Posterior vena cava (tissue), 2 donors: ENCODE measurements at regions not wholly inside any gene's neighbourhood (a gene's known extent, or its start where the extent isn't known, plus 50 kb on each side); places are given as distances from the start of the nearest gene placed in this dataset.
"Not testable (repeated sequence)": the region's sequence is repeated elsewhere in the genome, so short reads cannot be mapped to it uniquely, and the experiment has no call there.

Experiments
- DNase-seq: peaks from one replicate; pipeline ENCODE4 v3.0.0-alpha.2; 2020; ENCODE audit warnings: low spot score
- intact Hi-C, 2 donors: fragments of 100-400 bp; cut with DNase I; formaldehyde crosslinking; loops; one replicate each; pipeline versions ENCODE4 v1.14.1 to v1.14.2; 2022 to 2023
- donor health status: DM: yes; HTN: yes; CAD: no.
- donor health status: DM: yes; HTN: yes; CAD: no.

- intact Hi-C loops, result loop anchor here in 1 of 2 donors (10.0 kb wide), 1 partner anchor 156 kb away; no protein-coding TSS in a partner anchor
- no peak for DNase-seq
Observed at GRCh38 chr3:110470310-110470709, 601.3 kb upstream of the NECTIN3 start.

GRCh38 chr3:110473405-110473804 lies 598.2 kb upstream of the NECTIN3 start:
- intact Hi-C loops, result loop anchor here in 1 of 2 donors (10.0 kb wide), 1 partner anchor 159 kb away; no protein-coding TSS in a partner anchor
- no peak for DNase-seq

- intact Hi-C loops, result loop anchor here in 1 of 2 donors (10.0 kb wide), 1 partner anchor 160 kb away; no protein-coding TSS in a partner anchor
- DNase-seq, result no peak
Observed at GRCh38 chr3:110474397-110474796, 597.2 kb upstream of the NECTIN3 start.

- DNase-seq, result no peak
- intact Hi-C loops, result loop anchor here in 1 of 2 donors (10.0 kb wide), 1 partner anchor 164 kb away; no protein-coding TSS in a partner anchor
Observed at GRCh38 chr3:110478377-110479054, 593.1 kb upstream of the NECTIN3 start.

- intact Hi-C loops, result loop anchor here in 1 of 2 donors (10.0 kb wide), 1 partner anchor 165 kb away; no protein-coding TSS in a partner anchor
Observed at GRCh38 chr3:110479731-110480130, 591.9 kb upstream of the NECTIN3 start.

GRCh38 chr3:110485389-110485788 lies 586.2 kb upstream of the NECTIN3 start:
- no peak for DNase-seq
- intact Hi-C loops, result no loop called here

More at GRCh38 chr3:110479731-110480130, 591.9 kb upstream of the NECTIN3 start:
- DNase-seq, result no peak

- intact Hi-C loops, result no loop called here
- no peak for DNase-seq
Observed at GRCh38 chr3:110487840-110488239, 583.8 kb upstream of the NECTIN3 start.

- intact Hi-C loops, result no loop called here
- DNase-seq, result no peak
Observed at GRCh38 chr3:110491413-110491812, 580.2 kb upstream of the NECTIN3 start.

- no peak for DNase-seq
- intact Hi-C loops, result no loop called here
Observed at GRCh38 chr3:110492876-110493275, 578.7 kb upstream of the NECTIN3 start.

GRCh38 chr3:110493438-110494092 lies 578.1 kb upstream of the NECTIN3 start:
- intact Hi-C loops, result no loop called here
- no peak for DNase-seq

GRCh38 chr3:110494093-110494490 lies 577.5 kb upstream of the NECTIN3 start:
- intact Hi-C loops, result no loop called here
- DNase-seq, result no peak

- DNase-seq, result no peak
- intact Hi-C loops, result no loop called here
Observed at GRCh38 chr3:110494728-110495127, 576.9 kb upstream of the NECTIN3 start.

- no peak for DNase-seq
- intact Hi-C loops, result no loop called here
Observed at GRCh38 chr3:110495201-110495927, 576.3 kb upstream of the NECTIN3 start.

- DNase-seq, result no peak
- intact Hi-C loops, result no loop called here
Observed at GRCh38 chr3:110504401-110504800, 567.2 kb upstream of the NECTIN3 start.

GRCh38 chr3:110504901-110505300 lies 566.7 kb upstream of the NECTIN3 start:
- no peak for DNase-seq
- intact Hi-C loops, result no loop called here

- intact Hi-C loops, result no loop called here
- no peak for DNase-seq
Observed at GRCh38 chr3:110506890-110507289, 564.7 kb upstream of the NECTIN3 start.

- intact Hi-C loops, DNase-seq: not testable (repeated sequence)
Observed at GRCh38 chr3:110507570-110507969, 564.0 kb upstream of the NECTIN3 start.

GRCh38 chr3:110512961-110513360 lies 558.7 kb upstream of the NECTIN3 start:
- DNase-seq, result no peak
- intact Hi-C loops, result no loop called here

- no peak for DNase-seq
- intact Hi-C loops, result no loop called here
Observed at GRCh38 chr3:110518031-110518430, 553.6 kb upstream of the NECTIN3 start.

GRCh38 chr3:110519071-110519470 lies 552.5 kb upstream of the NECTIN3 start:
- DNase-seq, result no peak
- intact Hi-C loops, result no loop called here
